GM23338 (cell line): ENCODE measurements at regions not wholly inside any gene's neighbourhood (a gene's known extent, or its start where the extent isn't known, plus 50 kb on each side); places are given as distances from the start of the nearest gene placed in this dataset.

Experiments
- CREB1 ChIP-seq: fragments of 250-450 bp; sonication (Bioruptor Pico); IDR thresholded peaks from 2 replicates; pipeline ENCODE4 v1.5.0; 2020; ENCODE audit warnings: low read depth, mild to moderate bottlenecking, moderate library complexity
- ETS1 ChIP-seq: IDR thresholded peaks from 2 replicates; pipeline ENCODE4 v1.6.1; 2016; ENCODE audit warnings: antibody characterized with exemption
- EZH2 ChIP-seq: fragments of 200-600 bp; sonication (generic); IDR thresholded peaks from one replicate; pipeline ENCODE4 v1.8.0; 2017; ENCODE audit warnings: antibody characterized with exemption, mild to moderate bottlenecking, low read depth; ENCODE audit not compliant: unreplicated experiment
- REST ChIP-seq: IDR thresholded peaks from one replicate; pipeline ENCODE4 v1.6.1; 2018; ENCODE audit warnings: antibody characterized with exemption; ENCODE audit not compliant: unreplicated experiment
- ZNF462 ChIP-seq: fragments of 250-450 bp; sonication (Bioruptor Pico); IDR thresholded peaks from 2 replicates; pipeline ENCODE4 v1.5.0; 2020; ENCODE audit warnings: mild to moderate bottlenecking, moderate library complexity

- TF ChIP-seq ZNF462, result no peak
- no peak for TF ChIP-seq ETS1
- no peak for TF ChIP-seq REST
- no peak for TF ChIP-seq CREB1 (CRISPR knock-in tag)
- TF ChIP-seq EZH2, result no peak
Measured at GRCh38 chr4:119688446-119688845, 59.8 kb upstream of the PDE5A start (continued).
